Heart right ventricle (tissue), 16 donors: ENCODE measurements at regions not wholly inside any gene's neighbourhood (a gene's known extent, or its start where the extent isn't known, plus 50 kb on each side); places are given as distances from the start of the nearest gene placed in this dataset.

Experiments used
- ATAC-seq, 8 donors: fragments of 200-7000 bp; cut with Tn5 transposase; one replicate each; pipeline ENCODE4 v1.9.1; 2020; ENCODE audit warnings: mild to moderate bottlenecking in 8 of 8, moderate library complexity in 8 of 8, moderate number of reproducible peaks in 1 of 8
- DNase-seq, 2 donors: peaks; one replicate each; pipeline ENCODE4 v3.0.0-alpha.2; 2020
- H3K27ac ChIP-seq, 10 donors: fragments of 200-600 bp; sonication (generic) in 2 of 10; one replicate each; pipeline versions ENCODE4 v1.5.0 to v1.8.0; 2020 to 2022; ENCODE audit warnings: mild to moderate bottlenecking in 3 of 10
- H3K27me3 ChIP-seq, 7 donors: fragments of 200-600 bp; one replicate each; pipeline ENCODE4 v1.8.0; 2021 to 2022; ENCODE audit warnings: mild to moderate bottlenecking in 2 of 7
- H3K36me3 ChIP-seq, 9 donors: fragments of 200-600 bp; sonication (generic) in 1 of 9; one replicate each; pipeline versions ENCODE4 v1.5.0 to v1.8.0; 2020 to 2022; ENCODE audit warnings: mild to moderate bottlenecking in 2 of 9
- H3K4me1 ChIP-seq, 9 donors: fragments of 200-600 bp; sonication (generic) in 1 of 9; one replicate each; pipeline versions ENCODE4 v1.5.0 to v1.8.0; 2020 to 2022; ENCODE audit warnings: mild to moderate bottlenecking in 4 of 9
- H3K4me3 ChIP-seq, 10 donors: fragments of 200-600 bp; sonication (generic) in 2 of 10; one replicate each; pipeline versions ENCODE4 v1.5.0 to v1.8.0; 2020 to 2022; ENCODE audit warnings: mild to moderate bottlenecking in 7 of 10, moderate library complexity in 2 of 10
- H3K9me3 ChIP-seq, 11 donors: fragments of 200-600 bp in 10 of 11; sonication (generic) in 2 of 11; one replicate each; pipeline versions ENCODE4 v1.5.0 to v1.8.0; 2013 to 2022; ENCODE audit warnings: mild to moderate bottlenecking in 2 of 11, control low read depth in 1 of 11, moderate library complexity in 1 of 11
- CTCF ChIP-seq, 9 donors: fragments of 200-600 bp; sonication (generic) in 2 of 9; IDR thresholded peaks; one replicate each; pipeline versions ENCODE4 v1.5.0 to v1.8.0; 2021 to 2022; ENCODE audit warnings: antibody characterized with exemption in 9 of 9, mild to moderate bottlenecking in 5 of 9, moderate library complexity in 1 of 9
- whole genome bisulfite sequencing, 2 donors: extraction: QIAGEN DNeasy Blood & Tissue Kit; methylation state at CpG; one replicate each; pipeline ENCODE4 v1.1.7; 2013; ENCODE audit warnings: inconsistent platforms in 1 of 2; 5-methylcytosine and 5-hydroxymethylcytosine counted together
- intact Hi-C, 10 donors: fragments of 100-400 bp; cut with DNase I; formaldehyde crosslinking; loops; one replicate each; pipeline versions ENCODE4 v1.11.1 to v1.14.2; 2022
- donor health status: Arrhythmogenic right ventricular cardiomyopathy.
- donor health status: ischemic (EF 13 %, LVEDD 7.1; RV severe dilation, severe dysfunction).
- donor health status: healthy with polysubstance abuse.
- donor health status: DM: no; HTN: yes; CAD: no.
- donor health status: DM: no; HTN: no; CAD: no.
- donor health status: ischemic (EF 25% LVEDD 6.9; RV normal size, moderate dysfunction).
- donor health status: ischemic (EF 25% LVEDD 5.7; RV mildly dilated, moderate dysfunction).
- donor health status: healthy.
- donor health status: DM: yes; HTN: yes; CAD: no.
- donor health status: Ischemic cardiomyopathy.
- donor health status: ischemic (EF 35%, LVEDD 5.7; RV mildly dilated, moderate dysfunction).
- donor health status: nonischemic (EF 11% LVEDD 7.7; RV severe dilation, severe dysfunction).
- donor health status: DM: yes; HTN: yes; CAD: no.
- donor health status: PGD.
- donor health status: ischemic (EF 29% LVEDD 5.4; RV normal size, mild dysfunction).
- donor health status: nonischemic (EF 23%, LVEDD 6.1; RV moderate dilation, normal function).

- DNase-seq, result peak in 1 of 2 donors; percentile 16
- 26 to 28% methylated on average over 5 of the region's 5 CpGs for WGBS, 2 donors
- peak overlapping the region in 5 of 10 donors; percentile 6 to 40 (median 18) for H3K27ac ChIP-seq
Measured at GRCh38 chr17:15083225-15083624, 181.9 kb downstream of the PMP22 start.

DNA sequence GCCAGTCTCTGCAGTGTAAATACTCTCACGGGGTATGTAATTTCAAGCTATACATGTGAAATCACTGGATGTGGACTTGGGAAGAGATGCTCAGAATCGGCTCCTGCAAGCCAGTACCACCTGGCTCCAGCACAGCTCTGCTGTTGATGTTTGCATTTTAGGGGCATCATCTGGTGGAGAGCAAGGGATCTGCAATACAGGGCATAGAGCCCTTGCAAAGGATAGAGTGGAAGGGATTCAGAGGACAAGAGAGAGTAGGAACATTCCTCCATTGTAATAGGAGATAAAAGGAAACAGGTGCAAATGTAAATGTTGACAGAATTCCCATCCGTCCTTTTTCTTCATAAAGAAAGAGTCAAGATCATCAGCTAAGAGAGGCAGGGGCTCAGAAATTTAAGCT is 184.1 kb downstream of the PMP22 start:
- H3K36me3 ChIP-seq, result no peaks in the 10 kb centered on the region
- H3K9me3 ChIP-seq, result peaks cover 0 to 3% (median 0%) of the 10 kb centered on the region in 11 donors
- ATAC-seq (no peak), DNase-seq (no peak)
- no peak overlapping the region for H3K4me3 ChIP-seq
- no peak overlapping the region for H3K27ac ChIP-seq
- peaks cover 0 to 5% (median 0%) of the 10 kb centered on the region in 9 donors for H3K4me1 ChIP-seq
- intact Hi-C loops, result loop anchor here in 1 of 10 donors (10.0 kb wide), 1 partner anchor 1666 kb away; no protein-coding TSS in a partner anchor
- WGBS, 2 donors, result 74 to 75% methylated on average over 3 of the region's 3 CpGs
- H3K27me3 ChIP-seq, result no peaks in the 10 kb centered on the region
- no peak for TF ChIP-seq CTCF (IDR thresholded peaks at IDR 0.05)

More at GRCh38 chr17:15083225-15083624, 181.9 kb downstream of the PMP22 start:
- Histone ChIP-seq H3K9me3 (peaks cover 0 to 3% (median 0%) of the 10 kb centered on the region in 11 donors), H3K36me3 (no peaks in the 10 kb centered on the region), H3K4me1 (peaks cover 0 to 10% (median 4%) of the 10 kb centered on the region in 9 donors), H3K4me3 (no peak overlapping the region), H3K27me3 (no peaks in the 10 kb centered on the region)
- intact Hi-C loops, result loop anchor here in 1 of 10 donors (10.0 kb wide), 1 partner anchor 1668 kb away; no protein-coding TSS in a partner anchor
- TF ChIP-seq CTCF (IDR thresholded peaks at IDR 0.05), result no peak
- ATAC-seq, result peak in 5 of 8 donors; percentile 23 to 87 (median 57)

DNA sequence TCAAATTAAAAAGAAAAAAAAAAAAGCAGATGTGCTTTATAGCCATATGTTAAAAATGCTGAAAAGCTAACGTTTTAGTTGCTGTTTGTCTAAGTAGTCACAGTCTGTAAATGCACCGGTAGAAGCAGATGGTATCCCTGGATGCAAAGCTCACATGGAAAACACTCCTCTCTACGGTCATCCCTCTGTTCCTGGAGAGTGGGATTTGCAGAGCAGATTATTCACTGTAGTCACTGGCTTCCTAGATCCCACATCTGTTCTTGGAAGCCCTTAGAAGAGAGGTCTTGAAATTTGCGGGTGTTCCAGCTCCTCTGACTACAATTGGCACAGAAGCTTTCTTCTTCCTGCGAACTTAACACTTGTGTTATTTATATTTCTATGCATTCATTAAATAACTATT is 186.6 kb downstream of the PMP22 start:
- Histone ChIP-seq H3K4me1 (peaks cover 0 to 5% (median 0%) of the 10 kb centered on the region in 9 donors), H3K9me3 (no peaks in the 10 kb centered on the region), H3K36me3 (no peaks in the 10 kb centered on the region), H3K27me3 (no peaks in the 10 kb centered on the region), H3K27ac (no peak overlapping the region), H3K4me3 (no peak overlapping the region)
- ATAC-seq (no peak), DNase-seq (no peak)
- WGBS, 2 donors, result 68% methylated on average over 5 of the region's 5 CpGs
- intact Hi-C loops, result no loop called here
- no peak for TF ChIP-seq CTCF (IDR thresholded peaks at IDR 0.05)

DNA sequence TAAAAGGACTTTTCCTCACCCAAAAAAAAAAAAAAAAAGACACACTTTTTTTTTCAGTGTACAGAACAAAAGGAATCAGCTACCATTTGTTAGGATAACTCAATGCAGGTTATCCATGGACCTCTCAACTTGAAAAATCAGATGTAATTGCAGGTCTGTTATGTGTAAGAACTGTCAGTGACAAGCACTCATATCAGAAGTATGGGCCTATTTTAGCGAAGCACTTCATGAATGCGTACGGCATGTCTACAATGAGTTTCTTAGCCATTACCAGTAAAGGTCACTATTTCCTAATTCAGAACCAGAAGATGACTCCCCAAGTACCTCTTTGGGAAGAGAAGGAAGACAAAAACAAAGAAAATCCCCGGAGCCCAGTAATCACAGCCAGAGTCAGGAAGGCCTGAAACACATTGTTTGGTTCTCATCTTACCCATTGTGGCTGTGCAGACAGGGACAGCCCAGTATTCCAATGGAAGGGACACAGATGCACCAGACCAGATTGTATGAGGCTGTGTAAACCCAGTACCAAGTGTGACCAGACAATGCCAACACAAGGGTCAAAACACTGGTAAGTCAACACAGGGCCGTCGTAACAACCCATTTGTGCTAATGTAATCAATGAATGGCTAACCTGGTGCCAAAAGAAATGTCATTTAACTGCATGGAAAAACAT is 188.0 kb downstream of the PMP22 start:
- H3K27me3 ChIP-seq, result no peaks in the 10 kb centered on the region
- H3K27ac ChIP-seq, result peak overlapping the region in 4 of 10 donors; percentile 2 to 59 (median 25)
- no peaks in the 10 kb centered on the region for H3K36me3 ChIP-seq
- ATAC-seq (peak in 6 of 8 donors; percentile 57 to 94 (median 87)), DNase-seq (no peak)
- no peaks in the 10 kb centered on the region for H3K9me3 ChIP-seq
- no peak for TF ChIP-seq CTCF (IDR thresholded peaks at IDR 0.05)
- intact Hi-C loops, result no loop called here
- no peak overlapping the region for H3K4me3 ChIP-seq
- 54 to 64% methylated on average over 6 of the region's 6 CpGs for WGBS, 2 donors
- H3K4me1 ChIP-seq, result peaks cover 0 to 5% (median 0%) of the 10 kb centered on the region in 9 donors
